ENCODE measurements at regions not wholly inside any gene's neighbourhood (a gene's known extent, or its start where the extent isn't known, plus 50 kb on each side); places are given as distances from the start of the nearest gene placed in this dataset.

DNA sequence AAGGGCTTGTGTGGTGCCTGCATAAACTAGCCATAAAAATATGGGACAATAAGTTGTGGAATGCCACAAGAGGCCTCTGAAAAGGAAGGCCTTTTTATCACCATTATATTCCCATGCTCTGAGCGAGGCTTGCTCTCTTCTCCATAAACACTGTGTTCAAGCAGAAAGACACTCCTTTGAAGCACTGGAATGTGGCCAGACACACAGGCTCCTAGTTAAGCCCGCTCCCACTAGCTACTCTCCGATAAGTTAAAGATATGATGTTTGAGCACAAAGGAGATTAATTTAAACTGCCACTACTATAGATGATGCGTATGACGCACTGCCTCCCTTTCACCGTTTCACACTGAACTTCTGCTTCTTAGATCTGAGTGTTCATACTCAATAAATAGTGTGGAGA lies 188.7 kb upstream of the TWIST2 start:
- Histone ChIP-seq H3K36me3 (no peaks in the 10 kb centered on the region), H3K9me3 (replicated peaks) (0 out of 2 replicates have a peak, but pooled peaks cover 5% of the 10 kb centered on the region), H3K27ac (no peak overlapping the region), H3K4me1 (no peaks in the 10 kb centered on the region), H3K27me3 (no peaks in the 10 kb centered on the region), H3K4me3 (no peak overlapping the region)
- no peak for DNase-seq

DNA sequence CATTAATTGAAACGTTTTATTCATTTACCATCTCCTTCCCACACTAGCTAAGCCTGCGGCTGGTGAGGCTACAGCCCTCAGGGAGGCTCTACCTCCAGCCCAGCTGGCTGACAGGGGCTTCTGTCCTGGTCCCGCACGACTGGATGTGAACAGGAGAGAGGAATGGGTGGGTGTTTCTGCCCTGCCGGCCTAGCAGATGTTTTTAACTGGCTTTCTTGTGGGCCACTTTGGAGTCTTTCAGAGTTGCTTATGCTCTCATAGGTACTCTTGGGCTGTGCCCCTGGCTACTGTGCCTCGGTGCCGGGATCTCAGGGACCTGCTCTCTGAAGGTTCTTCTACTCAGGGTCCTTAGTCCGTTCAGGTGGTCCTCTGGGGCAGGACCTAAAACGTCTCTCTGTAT lies 184.3 kb upstream of the TWIST2 start:
- no peaks in the 10 kb centered on the region for H3K4me1 ChIP-seq
- 0 out of 2 replicates have a peak, but pooled peaks cover 5% of the 10 kb centered on the region for H3K9me3 ChIP-seq (replicated peaks)
- H3K4me3 ChIP-seq, result no peak overlapping the region
- DNase-seq, result no peak
- no peaks in the 10 kb centered on the region for H3K27me3 ChIP-seq
- no peaks in the 10 kb centered on the region for H3K36me3 ChIP-seq
- H3K27ac ChIP-seq, result no peak overlapping the region

DNA sequence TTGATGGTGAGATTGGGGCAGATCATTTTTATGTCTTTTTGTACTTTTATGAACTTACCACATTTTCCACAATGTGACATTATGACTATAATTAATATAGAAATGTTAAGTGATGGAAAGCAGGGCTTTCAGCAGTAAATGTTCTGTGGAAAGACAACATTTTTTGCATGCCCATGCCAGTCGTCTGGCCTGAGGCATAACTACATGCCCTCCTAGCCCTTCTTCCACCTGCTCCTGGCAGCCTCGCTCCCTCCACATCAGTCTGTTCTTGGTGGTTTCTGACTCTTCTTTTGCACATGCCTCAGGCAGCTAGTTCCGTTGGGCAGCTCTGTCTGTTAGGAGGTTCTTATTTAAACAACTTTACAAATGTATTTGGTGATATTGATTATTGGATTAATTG lies 182.0 kb upstream of the TWIST2 start:
- no peak for DNase-seq
- H3K4me1 ChIP-seq, result no peaks in the 10 kb centered on the region
- H3K27ac ChIP-seq, result no peak overlapping the region
- no peaks in the 10 kb centered on the region for H3K27me3 ChIP-seq
- H3K36me3 ChIP-seq, result no peaks in the 10 kb centered on the region
- no peak overlapping the region for H3K4me3 ChIP-seq
- H3K9me3 ChIP-seq (replicated peaks), result 0 out of 2 replicates have a peak, but pooled peaks cover 5% of the 10 kb centered on the region

DNA sequence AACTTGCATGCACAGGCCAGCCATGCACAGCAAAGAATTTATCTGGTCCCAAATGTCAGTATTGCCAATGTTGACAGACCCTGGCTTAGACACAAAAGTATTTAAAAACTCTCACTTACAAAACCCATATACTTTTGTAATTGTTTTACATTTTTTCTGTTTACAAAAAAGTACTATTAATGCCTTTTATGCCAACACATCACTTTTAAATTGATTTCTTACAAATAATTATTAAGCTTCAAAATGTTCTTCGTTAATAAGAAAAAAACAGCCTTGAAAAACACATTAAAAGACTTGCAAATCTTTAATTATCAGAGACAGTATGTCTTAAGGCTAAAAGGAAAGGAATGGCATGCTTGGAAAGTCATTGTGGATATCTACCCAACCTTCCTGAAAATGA lies 181.3 kb upstream of the TWIST2 start:
- Histone ChIP-seq H3K36me3 (no peaks in the 10 kb centered on the region), H3K9me3 (replicated peaks) (0 out of 2 replicates have a peak, but pooled peaks cover 2% of the 10 kb centered on the region), H3K4me1 (no peaks in the 10 kb centered on the region), H3K4me3 (no peak overlapping the region), H3K27ac (no peak overlapping the region), H3K27me3 (no peaks in the 10 kb centered on the region)
- DNase-seq, result no peak

DNA sequence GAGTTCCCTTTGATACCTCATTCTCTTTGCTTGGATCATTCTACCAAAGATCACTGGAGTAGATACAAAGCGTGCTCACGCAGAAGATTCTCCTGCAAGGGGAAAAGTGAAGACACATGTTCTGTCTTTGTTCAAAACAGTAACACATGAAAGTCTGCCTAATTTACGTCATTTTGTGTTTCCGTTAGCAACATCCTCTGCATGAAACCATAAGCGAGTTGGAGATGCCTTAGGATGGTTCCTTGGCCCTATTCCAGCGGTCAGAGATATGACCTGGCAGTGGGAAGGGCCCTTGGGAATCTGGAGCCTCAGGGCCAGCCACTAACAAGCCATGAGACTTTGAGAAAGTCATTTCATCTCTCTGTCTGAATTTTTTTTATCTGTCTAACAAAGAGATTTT lies 180.9 kb upstream of the TWIST2 start:
- no peaks in the 10 kb centered on the region for H3K4me1 ChIP-seq
- no peaks in the 10 kb centered on the region for H3K27me3 ChIP-seq
- no peaks in the 10 kb centered on the region for H3K36me3 ChIP-seq
- H3K27ac ChIP-seq, result no peak overlapping the region
- DNase-seq, result no peak
- H3K9me3 ChIP-seq (replicated peaks), result no peaks in the 10 kb centered on the region
- no peak overlapping the region for H3K4me3 ChIP-seq

- no peak for DNase-seq
- H3K9me3 ChIP-seq (replicated peaks), result no peaks in the 10 kb centered on the region
- no peak overlapping the region for H3K4me3 ChIP-seq
- H3K27me3 ChIP-seq, result no peaks in the 10 kb centered on the region
- no peaks in the 10 kb centered on the region for H3K4me1 ChIP-seq
- H3K27ac ChIP-seq, result no peak overlapping the region
- H3K36me3 ChIP-seq, result no peaks in the 10 kb centered on the region
These were observed 180.2 kb upstream of the TWIST2 start for GRCh38 chr2:238667639-238668038.

- no peaks in the 10 kb centered on the region for H3K27me3 ChIP-seq
- no peak overlapping the region for H3K27ac ChIP-seq
- no peaks in the 10 kb centered on the region for H3K9me3 ChIP-seq (replicated peaks)
- no peak for DNase-seq
- H3K4me1 ChIP-seq, result no peaks in the 10 kb centered on the region
- H3K36me3 ChIP-seq, result no peaks in the 10 kb centered on the region
- H3K4me3 ChIP-seq, result no peak overlapping the region
These were observed 179.5 kb upstream of the TWIST2 start for GRCh38 chr2:238668426-238668825.

DNA sequence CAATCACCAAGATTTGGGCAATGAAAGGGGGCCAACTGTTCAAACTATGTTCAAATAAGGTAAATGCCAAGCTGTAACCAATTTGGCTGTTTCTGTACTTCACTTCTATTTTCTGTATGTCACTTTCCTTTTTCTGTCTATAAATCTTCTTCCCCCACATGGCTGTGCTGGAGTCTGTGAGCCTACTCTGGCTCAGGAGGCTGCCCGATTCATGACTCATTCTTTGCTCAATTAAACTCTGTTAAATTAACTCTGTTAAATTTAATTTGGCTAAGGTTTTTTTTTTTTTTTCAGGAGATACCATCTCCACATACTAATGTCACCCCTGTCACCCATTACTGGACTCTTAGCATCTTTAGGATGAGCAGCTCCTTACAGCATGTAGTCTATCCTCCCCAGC lies 178.8 kb upstream of the TWIST2 start:
- H3K27ac ChIP-seq, result no peak overlapping the region
- no peaks in the 10 kb centered on the region for H3K36me3 ChIP-seq
- H3K27me3 ChIP-seq, result no peaks in the 10 kb centered on the region
- no peak for DNase-seq
- no peaks in the 10 kb centered on the region for H3K4me1 ChIP-seq
- no peaks in the 10 kb centered on the region for H3K9me3 ChIP-seq (replicated peaks)
- no peak overlapping the region for H3K4me3 ChIP-seq

DNA sequence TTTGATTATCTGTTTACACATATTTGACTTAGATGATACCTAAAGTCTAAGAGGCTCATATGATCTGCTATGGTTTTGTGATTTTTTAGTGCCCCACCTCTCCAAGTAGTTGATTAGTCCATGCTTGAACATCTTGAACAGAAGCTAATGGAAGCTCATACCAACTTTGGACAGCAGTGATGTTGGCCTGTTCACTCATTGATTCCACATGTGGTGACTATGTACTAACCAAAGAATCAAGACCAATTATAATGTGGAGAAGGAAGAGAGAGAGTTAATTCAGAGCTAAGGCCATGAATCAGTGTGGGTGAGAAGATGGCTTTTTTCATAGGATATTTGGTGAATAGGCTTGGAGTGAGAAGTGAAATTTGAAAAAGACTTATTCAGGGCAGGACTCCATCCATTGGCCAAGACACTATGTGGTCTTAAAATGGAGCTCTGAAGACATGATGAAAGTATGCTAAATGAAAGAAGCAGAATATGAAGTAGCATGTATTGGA lies 178.3 kb upstream of the TWIST2 start:
- Histone ChIP-seq H3K27me3 (no peaks in the 10 kb centered on the region), H3K4me3 (no peak overlapping the region), H3K9me3 (replicated peaks) (no peaks in the 10 kb centered on the region), H3K27ac (no peak overlapping the region), H3K4me1 (no peaks in the 10 kb centered on the region), H3K36me3 (no peaks in the 10 kb centered on the region)
- DNase-seq, result no peak

- no peaks in the 10 kb centered on the region for H3K27me3 ChIP-seq
- H3K27ac ChIP-seq, result no peak overlapping the region
- H3K9me3 ChIP-seq (replicated peaks), result no peaks in the 10 kb centered on the region
- H3K36me3 ChIP-seq, result no peaks in the 10 kb centered on the region
- DNase-seq, result no peak
- H3K4me3 ChIP-seq, result no peak overlapping the region
- no peaks in the 10 kb centered on the region for H3K4me1 ChIP-seq
These were observed 177.7 kb upstream of the TWIST2 start for GRCh38 chr2:238670111-238670585.

GRCh38 chr2:238682536-238682935 lies 165.3 kb upstream of the TWIST2 start:
- Histone ChIP-seq H3K4me1 (no peaks in the 10 kb centered on the region), H3K4me3 (no peak overlapping the region), H3K27me3 (0 out of 2 replicates have a peak, but pooled peaks cover 7% of the 10 kb centered on the region), H3K27ac (no peak overlapping the region), H3K9me3 (replicated peaks) (no peaks in the 10 kb centered on the region), H3K36me3 (no peaks in the 10 kb centered on the region)
- no peak for DNase-seq

- Histone ChIP-seq H3K4me3 (no peak overlapping the region), H3K9me3 (replicated peaks) (no peaks in the 10 kb centered on the region), H3K27me3 (peaks cover 14% of the 10 kb centered on the region; the same call in 1 of the 2 replicates), H3K36me3 (no peaks in the 10 kb centered on the region), H3K27ac (no peak overlapping the region), H3K4me1 (no peaks in the 10 kb centered on the region)
- DNase-seq, result no peak
These were observed 163.2 kb upstream of the TWIST2 start for GRCh38 chr2:238684362-238685326.

- H3K27ac ChIP-seq, result no peak overlapping the region
These were observed 162.6 kb upstream of the TWIST2 start for GRCh38 chr2:238685327-238685709.

GRCh38 chr2:238685713-238686112 lies 162.2 kb upstream of the TWIST2 start:
- no peaks in the 10 kb centered on the region for H3K36me3 ChIP-seq
- no peak overlapping the region for H3K4me3 ChIP-seq
- no peak overlapping the region for H3K27ac ChIP-seq
- no peaks in the 10 kb centered on the region for H3K9me3 ChIP-seq (replicated peaks)
- DNase-seq, result no peak
- no peaks in the 10 kb centered on the region for H3K4me1 ChIP-seq
- H3K27me3 ChIP-seq, result peaks cover 14% of the 10 kb centered on the region; the same call in 1 of the 2 replicates

More at GRCh38 chr2:238685327-238685709, 162.6 kb upstream of the TWIST2 start:
- Histone ChIP-seq H3K9me3 (replicated peaks) (no peaks in the 10 kb centered on the region), H3K27me3 (peaks cover 14% of the 10 kb centered on the region; the same call in 1 of the 2 replicates), H3K4me3 (no peak overlapping the region), H3K4me1 (no peaks in the 10 kb centered on the region), H3K36me3 (no peaks in the 10 kb centered on the region)
- DNase-seq, result no peak

DNA sequence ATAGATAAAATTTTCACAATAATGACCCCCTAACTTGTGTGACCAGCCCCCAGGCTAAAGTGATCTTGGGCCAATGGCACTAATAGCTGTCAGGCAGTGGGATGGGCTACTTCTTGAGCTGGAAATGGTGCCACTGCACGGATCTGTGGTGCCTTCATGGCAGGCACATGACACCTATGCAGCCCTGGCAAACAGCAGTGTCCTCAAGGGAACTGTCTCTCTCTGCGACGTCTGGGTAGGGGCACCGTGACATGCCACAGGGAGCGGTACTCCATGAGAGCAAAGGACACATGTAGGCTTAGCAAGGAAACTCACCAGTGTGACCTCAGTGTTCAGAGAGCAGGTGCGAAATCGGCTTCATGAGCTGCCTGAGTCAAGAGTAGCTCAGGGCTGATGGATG lies 161.7 kb upstream of the TWIST2 start:
- no peak overlapping the region for H3K27ac ChIP-seq

More for the DNA sequence above, 161.7 kb upstream of the TWIST2 start:
- Histone ChIP-seq H3K27me3 (peaks cover 14% of the 10 kb centered on the region; the same call in 1 of the 2 replicates), H3K4me1 (no peaks in the 10 kb centered on the region), H3K36me3 (no peaks in the 10 kb centered on the region), H3K4me3 (no peak overlapping the region), H3K9me3 (replicated peaks) (no peaks in the 10 kb centered on the region)
- DNase-seq, result no peak
